GM19455 (cell line): ENCODE measurements at regions not wholly inside any gene's neighbourhood (a gene's known extent, or its start where the extent isn't known, plus 50 kb on each side); places are given as distances from the start of the nearest gene placed in this dataset.
"Not testable (repeated sequence)": the region's sequence is repeated elsewhere in the genome, so short reads cannot be mapped to it uniquely, and the experiment has no call there.

Experiments
- ATAC-seq: cut with Tn5 transposase; IDR thresholded peaks from one replicate; pipeline ENCODE4 v1.9.1; 2021; ENCODE audit not compliant: unreplicated experiment

DNA sequence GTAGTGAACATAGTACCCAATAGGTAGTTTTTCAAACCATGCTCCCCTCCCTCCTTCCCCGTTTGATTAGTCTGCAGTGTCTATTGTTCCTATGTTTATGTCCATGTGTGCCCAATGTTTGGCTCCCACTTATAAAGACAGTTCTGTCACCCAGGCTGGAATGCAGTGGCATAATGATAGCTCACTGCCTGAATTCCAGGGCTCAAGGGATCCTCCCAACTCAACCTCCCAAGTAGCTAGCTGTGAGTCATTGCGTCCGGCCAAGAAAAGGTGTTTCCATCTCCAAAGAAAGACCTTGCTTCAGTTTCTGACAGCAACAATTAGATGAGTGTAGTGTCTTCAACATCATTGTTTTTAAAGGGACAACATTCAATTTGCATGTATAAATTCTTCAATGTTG lies 131.1 kb upstream of the CEP162 start:
- no peak for ATAC-seq

DNA sequence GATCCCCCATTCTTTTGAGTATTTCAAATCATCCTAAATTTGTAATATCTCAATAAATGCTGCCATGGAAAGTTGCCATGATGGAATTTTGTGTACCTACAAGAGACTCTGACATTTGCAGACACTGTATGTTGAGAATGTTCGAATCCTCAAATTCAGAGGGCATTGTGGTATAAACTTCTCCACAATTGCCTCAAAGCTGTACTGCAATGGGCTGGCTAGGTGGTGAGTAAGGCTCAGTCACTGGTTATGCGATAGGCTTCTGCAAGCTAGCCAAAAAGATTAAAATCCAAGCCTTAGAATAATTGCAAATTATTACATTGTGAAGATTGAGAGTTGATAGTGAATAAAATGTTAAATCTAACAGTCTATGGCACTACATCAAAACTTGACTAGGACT lies 130.2 kb upstream of the CEP162 start:
- ATAC-seq = no peak

DNA sequence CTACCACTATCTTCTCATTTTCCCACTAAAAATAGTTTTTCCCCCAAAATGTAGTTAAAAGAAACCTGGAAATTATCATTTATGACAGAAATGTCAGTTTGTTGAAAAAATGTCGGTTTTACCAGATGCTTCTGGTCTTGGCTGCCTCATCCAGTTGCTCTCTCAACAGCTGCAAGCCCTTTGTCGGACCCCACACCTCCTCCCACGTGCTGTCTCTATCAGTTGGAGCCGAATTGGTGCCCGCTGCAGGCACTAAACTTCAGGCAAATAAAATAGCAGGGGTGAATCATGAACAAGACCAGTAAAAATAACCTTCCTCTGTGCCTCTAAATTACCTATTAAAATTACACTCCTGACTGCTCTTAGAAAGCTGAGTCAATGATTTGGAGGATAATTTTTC lies 129.5 kb upstream of the CEP162 start:
- ATAC-seq = no peak

DNA sequence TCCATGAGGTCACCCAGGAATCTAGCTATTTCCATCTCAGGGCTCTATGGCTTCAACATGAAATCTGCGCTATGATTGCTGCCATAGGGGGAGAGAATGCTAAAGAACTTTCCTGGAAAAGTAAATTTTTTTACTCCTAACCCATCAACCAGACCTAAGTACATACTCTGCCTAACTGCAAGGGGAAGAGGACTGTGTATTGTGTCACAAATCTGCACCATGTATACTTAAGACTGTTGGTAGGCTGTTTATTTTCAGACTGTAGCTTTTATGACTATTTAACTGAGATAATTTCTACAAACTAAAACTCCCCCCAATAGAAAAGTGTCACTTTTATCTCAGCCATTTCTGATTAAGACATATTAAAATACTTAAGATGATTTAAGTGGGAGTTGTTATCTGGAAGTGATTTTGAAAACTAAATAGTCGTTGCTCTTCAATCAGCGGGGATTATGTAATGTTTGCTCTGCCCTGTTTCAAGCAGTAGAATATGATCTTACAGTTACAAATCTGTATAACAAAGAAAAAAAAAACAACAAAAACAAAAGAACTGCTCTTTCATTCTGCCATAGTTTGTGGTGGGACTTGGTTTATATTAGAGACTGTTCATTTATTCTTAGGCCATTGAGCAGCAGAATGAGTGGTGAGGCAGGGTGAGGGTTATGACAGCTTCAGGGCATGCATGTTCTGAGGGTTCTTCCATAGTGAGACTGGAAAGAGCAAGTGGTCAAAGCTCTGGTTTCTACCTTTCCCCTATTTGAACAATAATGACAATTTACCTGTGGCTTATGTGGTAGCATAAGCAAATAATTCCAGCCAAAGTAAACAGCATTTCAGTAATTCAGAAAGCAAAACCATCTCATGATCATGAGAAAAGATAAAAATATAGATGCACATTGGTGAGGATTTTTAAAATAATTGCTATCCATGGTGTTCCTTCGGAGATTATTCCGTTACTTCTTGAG lies 126.3 kb upstream of the CEP162 start:
- no peak for ATAC-seq

DNA sequence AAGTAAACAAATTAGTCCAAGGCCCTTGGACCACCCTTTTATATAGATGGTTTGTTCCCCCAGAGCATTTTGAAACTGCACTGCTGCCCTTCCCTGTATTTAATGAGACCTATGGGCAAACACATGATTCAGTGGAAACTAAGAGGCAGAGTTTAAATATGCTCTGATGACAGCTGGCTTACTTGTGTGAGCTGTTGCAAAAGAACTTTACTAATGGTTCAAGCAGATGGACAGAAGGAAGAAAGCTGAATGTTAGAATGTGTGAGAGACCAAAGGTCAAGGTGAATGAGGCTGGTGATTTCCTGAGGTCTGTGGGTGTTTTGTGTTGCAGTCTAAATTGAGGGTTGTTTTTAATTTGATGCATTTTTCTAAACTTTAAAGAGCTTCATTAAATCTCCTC lies 123.0 kb upstream of the CEP162 start:
- no peak for ATAC-seq

DNA sequence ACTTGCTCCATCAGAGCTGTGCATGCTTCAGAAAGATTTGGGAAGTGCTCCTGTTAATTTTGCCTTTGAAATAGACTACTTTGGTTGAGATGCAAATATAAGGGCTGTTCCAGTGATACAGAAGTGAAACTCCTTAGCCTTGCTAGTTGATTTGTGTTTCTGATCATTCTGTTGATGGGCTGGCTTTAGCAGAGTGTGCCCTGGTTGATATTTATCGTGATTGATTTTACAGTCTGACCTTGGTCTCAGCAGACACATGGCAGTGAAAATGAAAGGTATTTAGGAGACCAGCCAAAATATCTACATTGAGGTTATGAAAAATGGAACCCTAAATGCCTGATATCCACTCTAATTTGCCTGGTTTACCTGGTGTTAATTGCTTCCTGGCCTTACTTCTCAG lies 122.1 kb upstream of the CEP162 start:
- no peak for ATAC-seq

DNA sequence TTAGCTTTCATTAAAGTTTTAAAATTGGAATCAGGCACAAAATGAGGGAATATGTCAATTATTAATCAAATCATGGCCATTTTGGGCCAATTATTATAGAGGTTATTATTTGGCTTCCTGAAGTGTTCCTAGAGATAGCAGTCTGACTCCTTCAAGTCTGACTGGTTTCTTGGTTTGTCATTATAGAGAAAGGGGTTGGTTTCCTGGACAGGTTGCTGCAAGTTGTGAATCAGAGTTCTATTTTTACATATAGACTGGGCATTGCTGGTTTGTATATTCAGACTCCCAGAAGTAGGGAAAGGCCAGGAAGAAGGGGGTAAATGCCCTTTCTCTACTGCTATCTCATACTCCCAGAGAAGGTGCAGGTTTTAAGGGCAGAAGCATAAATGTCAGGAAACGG lies 121.4 kb upstream of the CEP162 start:
- no peak for ATAC-seq

DNA sequence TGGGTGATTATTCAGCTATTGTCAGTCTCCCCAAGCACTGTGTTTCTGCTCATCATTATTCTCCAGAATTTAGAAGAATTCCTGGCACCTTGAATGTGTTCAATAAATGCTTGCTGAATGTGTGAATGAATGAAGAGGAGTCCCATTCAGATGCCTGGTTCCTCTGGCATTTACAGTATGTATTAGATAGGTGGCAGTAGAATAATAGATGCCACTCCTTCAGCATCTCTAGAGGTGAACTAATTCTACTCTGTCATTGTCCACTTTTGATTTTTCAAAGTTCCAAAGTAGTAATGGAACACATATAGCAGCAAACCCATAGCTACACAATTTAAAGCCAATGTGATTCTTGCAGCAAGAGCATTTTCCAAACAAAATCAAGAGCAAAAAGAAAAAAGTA lies 118.9 kb upstream of the CEP162 start:
- ATAC-seq = no peak

DNA sequence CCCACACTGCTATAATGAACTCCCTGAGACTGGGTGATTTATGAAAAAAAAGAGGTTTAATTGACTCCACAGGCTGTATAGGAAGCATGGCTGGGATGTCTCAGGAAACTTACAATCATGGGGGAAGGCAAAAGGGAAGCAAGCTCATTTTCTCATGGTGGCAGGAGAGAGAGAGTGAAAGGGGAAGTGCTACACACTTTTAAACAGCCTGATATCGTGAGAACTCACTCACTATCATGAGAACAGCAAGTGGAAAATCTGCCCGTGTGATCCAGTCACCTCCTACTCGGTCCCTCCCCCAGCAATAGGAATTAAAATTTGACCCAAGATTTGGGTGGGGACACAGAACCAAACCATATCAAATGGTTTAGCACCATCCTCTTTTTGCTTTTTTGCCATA lies 116.6 kb upstream of the CEP162 start:
- no peak for ATAC-seq

DNA sequence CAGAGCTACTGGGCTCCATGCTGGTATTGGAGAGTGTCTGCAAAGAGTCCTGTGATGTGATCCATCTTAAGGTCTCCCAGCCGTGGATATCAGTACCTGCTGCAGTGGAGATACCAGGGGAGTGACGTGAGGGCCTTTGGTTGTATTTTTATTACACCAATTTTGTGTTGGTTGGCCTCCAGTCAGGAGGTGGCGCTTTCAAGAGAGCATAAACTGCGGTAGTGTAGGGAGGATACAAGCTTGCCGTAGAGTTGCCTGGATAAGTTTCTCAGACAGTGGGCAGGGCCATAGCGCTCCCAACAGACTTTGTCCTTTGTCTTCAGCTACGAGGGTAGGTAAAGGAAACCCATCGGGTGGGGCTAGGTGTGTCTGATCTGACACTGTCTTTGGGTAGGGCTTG lies 113.0 kb upstream of the CEP162 start:
- no peak for ATAC-seq

DNA sequence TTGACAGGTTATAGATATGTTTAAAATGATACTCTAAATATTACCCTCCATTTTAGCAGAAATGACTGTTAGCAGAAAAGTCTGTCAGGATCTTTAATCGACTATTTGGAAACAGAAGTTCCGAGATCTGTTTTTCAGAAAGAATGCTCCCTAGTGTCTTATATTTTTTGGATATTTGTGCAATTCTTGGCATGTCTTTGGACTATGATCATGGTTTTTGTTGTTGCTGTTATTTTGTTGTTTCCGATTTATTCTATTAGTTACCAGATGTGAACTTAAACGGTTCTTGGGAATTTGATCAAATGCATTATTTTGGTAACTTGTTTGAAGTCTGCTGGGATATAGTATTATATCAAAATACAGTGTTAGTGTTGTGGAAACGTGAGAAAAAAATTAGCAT lies 106.4 kb upstream of the CEP162 start:
- ATAC-seq = no peak

DNA sequence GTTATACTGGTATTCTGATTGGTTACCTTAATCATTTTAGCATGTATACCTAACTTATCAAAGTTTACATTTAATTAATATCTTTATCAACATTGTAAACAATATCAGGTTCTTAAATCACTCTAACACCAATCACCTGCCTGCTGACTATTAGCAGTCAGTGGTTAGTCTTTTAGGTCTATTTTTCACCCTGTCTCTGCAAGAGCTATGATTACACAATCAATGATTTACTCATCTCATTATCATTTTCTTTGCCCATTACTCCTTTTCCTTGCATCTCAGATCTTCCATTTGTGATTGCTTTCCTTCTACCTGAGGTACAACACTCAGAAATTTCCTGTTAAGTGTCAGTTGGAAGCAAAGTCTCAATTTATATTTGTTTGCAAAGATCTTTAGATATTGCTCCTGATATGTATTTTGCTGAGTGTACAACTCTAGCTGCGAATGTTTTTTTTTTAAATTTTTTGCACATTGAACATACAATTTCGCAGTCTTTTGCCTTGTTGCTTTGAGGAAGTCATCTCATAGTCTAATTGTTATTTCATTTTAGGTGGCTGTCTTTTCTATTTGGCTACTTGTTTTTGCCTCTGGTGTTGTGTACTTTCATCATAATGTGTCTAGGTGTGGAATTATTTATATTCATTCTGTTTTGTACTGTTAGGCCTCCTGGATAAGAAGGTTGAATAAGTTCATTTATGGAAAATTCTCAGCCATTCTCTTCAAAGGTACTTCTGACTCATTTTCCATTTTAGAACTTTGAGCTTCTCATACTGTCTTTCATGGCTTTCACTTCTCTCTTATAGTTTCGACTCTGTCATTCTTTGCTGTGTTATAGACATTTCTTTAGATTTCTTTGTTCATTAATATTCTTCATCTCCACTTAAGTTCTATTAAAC lies 104.9 kb upstream of the CEP162 start:
- ATAC-seq = peak; percentile 93

DNA sequence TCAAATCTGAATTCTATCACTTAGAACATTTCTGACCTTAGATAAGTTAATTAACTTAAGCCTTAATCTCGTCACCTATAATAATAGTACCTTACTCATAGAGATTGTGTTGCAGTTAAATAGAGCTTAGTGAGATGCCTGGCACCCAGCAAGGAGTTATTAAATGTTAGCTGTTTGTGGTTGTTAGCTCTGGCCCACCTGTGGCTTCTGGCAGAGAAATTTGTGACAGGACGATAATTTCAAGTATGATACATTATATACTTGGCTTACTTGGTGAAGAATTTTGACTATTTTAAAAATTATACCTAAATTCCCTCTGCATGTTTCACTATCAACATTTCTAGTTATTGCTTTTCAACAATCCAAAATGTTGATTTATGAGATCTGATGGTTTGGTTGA lies 102.9 kb upstream of the CEP162 start:
- no peak for ATAC-seq

DNA sequence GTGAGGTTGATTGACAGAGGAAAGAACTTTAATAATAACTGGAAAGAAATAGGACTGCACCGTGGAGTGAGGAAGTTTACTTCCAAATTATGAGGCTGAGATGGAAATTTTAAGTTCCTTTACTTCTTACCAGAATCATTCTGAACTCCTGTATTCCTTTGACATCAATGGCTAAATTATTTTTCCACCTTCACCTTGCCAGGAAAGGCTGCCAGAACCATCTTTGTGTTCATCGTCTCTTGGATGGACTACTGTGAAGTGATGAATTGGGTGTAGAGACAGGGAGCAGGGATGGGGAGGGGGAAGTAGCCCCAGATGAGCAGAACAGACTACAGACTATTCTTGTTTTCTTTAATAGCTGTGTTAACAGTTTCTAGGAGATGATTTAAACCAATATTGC lies 102.1 kb upstream of the CEP162 start:
- no peak for ATAC-seq

DNA sequence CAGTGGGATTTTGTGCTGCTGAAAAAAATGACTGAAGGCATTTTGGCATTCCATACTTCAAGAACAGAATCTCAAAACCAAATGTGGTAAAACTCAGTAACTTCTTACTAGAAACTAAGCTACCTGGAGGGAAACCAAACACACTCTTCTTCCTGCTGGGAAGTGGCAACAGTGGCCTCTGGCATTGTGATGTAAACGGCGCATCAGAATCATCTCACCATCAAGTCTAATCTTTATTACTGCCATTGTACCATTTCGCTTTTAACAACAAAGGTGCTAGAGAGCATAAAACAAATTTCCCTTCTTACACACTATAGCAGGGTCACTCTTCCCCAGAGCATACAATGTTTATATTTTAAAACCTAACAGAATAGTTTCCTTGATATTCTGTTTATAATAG lies 101.6 kb upstream of the CEP162 start:
- ATAC-seq = no peak

DNA sequence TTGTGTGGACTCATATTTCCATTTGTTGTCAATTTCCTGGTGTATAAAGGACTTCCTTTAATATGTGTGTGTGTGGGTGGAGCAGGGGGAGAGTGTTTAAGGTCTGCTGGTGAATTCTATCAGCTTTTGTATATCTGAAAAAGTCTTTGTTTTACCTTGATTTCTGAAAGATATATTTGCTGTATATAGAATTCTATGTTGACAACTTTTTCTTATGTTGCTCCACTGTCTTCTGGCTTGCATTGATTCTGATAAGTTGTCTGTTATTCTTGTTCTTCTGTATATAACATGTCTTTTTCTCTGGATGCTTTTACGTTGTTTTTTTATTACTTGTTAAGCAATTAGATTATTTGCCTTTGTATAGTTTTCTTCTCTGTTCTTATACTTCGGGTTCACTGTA lies 90.0 kb upstream of the CEP162 start:
- ATAC-seq = no peak

DNA sequence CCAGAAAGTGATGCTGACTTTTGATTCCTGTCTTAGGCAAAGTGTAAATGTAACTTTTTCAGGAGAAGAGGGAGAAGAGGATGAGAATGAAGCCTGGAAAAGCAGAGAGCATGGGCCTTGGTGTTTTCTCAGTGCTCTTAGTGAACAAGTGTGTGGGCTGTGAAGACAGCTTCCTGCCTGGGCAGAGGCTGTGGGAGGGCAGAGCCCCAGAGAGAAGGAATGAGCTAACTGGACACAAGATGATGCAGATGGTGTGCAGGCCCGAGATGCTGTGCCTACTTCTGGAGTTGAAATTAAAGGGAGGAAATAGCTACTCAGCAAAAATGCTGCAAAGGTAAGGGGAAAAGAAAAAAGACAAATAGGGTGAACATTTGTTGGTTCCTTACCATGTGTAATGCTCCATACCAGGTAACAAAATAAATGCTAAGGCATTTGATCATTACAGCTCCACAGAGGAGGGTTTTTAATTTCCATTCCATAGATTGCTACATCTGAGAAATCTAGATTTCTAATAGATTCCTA lies 87.0 kb upstream of the CEP162 start:
- ATAC-seq = no peak

DNA sequence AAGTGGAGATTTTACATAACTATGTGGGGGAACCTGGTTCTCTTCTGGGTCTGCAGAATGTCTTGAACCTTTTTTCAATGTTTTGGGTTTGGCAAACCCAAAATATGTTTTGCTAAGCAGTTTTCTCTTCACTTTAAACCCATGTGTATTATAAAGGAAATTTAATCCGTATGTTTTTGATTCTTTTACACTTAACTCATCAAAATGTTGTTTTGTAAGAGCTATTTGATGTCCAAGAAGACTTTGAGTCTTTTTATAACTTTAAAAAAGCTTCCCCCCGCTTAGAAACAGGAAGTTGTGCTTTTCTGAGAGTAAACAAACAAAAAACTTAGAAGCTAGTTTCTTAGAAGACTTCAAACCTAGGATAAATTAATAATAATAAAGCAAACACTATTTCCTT lies 81.9 kb upstream of the CEP162 start:
- no peak for ATAC-seq

DNA sequence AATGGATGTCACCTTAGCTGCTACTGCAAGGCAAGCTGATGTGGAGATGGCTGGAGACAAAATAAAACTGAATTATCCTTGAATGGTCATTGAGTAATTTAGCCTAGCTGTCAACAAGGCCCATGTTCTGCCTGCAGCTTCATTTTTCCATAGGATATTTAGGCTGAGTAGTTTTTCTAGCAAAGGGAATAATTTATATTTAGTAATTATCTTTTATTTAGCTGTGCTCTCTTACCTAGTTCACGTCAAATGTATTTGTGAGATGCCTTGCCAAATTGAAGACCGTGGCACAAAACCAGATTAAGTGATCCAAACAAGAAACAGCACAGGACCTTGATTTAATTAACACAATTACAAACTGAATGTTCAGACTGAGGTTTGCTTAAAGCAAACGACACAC lies 77.4 kb upstream of the CEP162 start:
- no peak for ATAC-seq

DNA sequence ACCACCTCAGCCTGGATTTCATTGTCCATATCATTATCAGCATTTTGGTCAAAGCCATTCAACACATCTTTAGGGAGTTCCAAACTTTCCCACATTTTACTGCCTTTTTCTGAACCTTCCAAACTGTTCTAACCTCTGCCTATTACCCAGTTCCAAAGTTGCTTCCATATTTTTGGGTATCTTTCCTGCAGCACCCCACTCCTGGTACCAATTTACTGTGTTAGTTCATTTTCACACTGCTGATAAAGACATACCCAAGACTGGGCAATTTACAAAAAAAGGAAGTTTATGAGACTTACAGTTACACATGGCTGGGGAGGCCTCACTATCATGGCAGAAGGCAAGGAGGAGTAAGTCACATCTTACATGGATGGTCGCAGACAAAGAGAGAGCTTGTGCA lies 63.6 kb upstream of the CEP162 start:
- not testable (repeated sequence) for ATAC-seq

DNA sequence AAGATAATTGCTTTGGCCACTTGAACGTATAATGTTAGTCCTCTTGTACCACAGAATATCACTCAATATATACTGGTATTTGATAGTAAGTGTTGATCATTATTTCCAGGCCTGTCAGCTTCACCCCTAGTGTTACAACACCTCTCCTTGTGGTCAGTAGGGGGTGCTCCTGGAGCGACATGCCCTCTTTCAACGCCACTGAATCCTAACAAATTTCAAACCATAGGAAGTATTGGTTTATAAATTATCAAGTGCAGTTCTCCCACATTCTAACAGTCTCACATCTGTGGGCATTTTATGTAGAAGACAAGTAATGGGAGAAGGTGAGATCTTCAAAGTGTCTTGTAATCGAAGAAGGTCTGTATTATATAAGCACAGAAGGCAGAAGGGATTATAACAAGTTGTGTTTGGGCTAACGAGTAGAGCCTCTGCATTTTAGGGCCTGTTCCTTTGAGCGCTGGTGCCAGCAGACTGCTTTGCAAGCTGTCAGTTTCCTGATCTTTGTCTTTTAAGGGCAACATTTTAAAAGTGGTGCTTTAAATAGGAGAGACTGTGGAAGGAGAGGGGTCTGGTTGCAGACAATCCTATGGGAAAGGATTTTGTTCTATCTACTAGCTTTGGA lies 57.1 kb upstream of the CEP162 start:
- no peak for ATAC-seq
